ENCODE measurements at regions not wholly inside any gene's neighbourhood (a gene's known extent, or its start where the extent isn't known, plus 50 kb on each side); places are given as distances from the start of the nearest gene placed in this dataset.

DNA sequence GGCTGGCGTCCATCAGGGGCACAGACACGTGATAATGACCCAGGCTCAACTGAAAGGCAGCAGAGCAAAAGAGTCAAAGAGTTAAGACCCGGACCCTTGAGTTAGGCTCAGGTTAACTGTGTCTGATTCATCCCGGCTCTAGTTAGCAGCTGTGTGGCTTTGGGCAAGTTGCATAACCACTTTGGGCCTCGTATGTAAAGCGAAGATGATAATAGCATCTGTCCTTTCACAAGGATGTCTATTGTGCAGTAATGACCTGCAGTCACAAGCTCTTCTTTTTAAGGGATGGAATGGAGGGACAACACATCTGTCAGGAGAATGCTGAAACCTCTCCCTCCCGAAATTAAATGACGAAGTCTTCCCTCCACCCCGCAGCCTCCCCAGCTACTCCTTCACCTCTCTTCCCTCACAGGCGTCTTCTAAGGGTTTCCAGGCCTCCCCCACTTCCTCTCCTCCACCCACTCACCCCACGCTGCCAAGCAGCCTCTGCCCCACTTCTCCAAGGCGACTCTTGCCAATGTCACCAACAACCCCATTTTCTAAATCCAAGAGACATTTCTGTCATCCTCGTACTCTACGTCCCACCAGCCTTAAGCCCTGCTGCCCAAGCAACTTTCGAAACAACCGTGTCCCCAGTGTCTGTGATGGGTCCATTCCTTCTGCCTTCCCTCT is 135.1 kb upstream of the ID2 start:
- H3K9me3 ChIP-seq (ENCODE audit: control insufficient read depth in 2 of 2, low read length in 2 of 2): no peaks in the 10 kb centered on the region
- peak overlapping the region; percentile 21 to 75 (median 68) for H3K27ac Mint-ChIP-seq
- ATAC-seq (ENCODE audit: low read depth in 2 of 2) (no peak), DNase-seq (no peak)
- peak overlapping the region in 1 of 4 donors; percentile 25 for H3K4me3 Mint-ChIP-seq
- peaks cover 38% of the 10 kb centered on the region for H3K4me1 ChIP-seq (ENCODE audit: control insufficient read depth, insufficient read depth, low read length, poor library complexity, severe bottlenecking)
- no peak overlapping the region for H3K27ac ChIP-seq (ENCODE audit: insufficient read depth, low read length, poor library complexity, severe bottlenecking)
- no peaks in the 10 kb centered on the region for H3K27me3 ChIP-seq (ENCODE audit: control insufficient read depth, insufficient read depth, low read length)
- H3K36me3 ChIP-seq (ENCODE audit: control insufficient read depth, insufficient read depth, low read length): no peaks in the 10 kb centered on the region
- no peaks in the 10 kb centered on the region for H3K36me3 Mint-ChIP-seq
- peaks cover 0 to 47% (median 30%) of the 10 kb centered on the region in 4 donors for H3K4me1 Mint-ChIP-seq
- H3K27me3 Mint-ChIP-seq: no peaks in the 10 kb centered on the region
- H3K9me3 Mint-ChIP-seq: no peaks in the 10 kb centered on the region
- no peak overlapping the region for H3K4me3 ChIP-seq (ENCODE audit: low read depth, low read length)

DNA sequence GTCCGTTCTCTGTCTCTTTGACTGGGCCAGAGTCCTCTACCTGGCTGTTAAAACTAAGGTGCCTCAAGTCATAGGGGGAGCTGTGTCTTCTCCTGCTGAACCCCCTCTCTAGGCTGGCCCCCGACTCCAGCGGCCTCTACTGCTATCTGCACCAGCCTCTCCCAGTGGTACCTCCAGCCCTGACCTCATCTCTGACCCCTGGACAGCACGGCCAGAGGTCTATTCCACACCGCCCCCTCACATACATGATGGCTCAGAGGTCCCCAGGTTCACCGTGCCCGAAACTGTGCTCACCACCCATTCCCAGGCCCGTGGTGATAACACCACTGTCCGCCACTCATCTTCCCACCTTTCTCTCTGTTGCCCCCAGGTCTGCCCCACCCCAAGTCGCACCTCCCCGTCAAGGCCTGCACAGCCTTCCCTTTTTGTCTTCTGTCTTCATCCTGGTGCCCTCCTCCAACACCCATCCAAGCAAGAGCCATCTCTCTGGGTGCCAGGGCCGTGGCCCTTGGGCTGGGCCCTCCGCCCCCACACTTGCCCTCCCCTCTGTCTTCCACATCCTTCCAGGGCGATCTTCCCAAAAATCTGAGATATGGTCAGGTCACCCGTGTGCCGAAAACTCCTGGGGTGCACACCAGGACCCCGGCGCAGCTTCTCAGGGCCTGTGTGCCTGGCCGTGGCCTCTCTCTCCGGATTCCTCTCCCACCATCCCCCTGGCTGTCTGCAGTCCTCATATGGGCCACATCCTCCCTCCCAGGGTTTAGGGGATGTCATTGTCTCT is 134.4 kb upstream of the ID2 start:
- peak overlapping the region in 1 of 4 donors; percentile 25 for H3K4me3 Mint-ChIP-seq
- DNase-seq (no peak), ATAC-seq (ENCODE audit: low read depth in 2 of 2) (no peak)

DNA sequence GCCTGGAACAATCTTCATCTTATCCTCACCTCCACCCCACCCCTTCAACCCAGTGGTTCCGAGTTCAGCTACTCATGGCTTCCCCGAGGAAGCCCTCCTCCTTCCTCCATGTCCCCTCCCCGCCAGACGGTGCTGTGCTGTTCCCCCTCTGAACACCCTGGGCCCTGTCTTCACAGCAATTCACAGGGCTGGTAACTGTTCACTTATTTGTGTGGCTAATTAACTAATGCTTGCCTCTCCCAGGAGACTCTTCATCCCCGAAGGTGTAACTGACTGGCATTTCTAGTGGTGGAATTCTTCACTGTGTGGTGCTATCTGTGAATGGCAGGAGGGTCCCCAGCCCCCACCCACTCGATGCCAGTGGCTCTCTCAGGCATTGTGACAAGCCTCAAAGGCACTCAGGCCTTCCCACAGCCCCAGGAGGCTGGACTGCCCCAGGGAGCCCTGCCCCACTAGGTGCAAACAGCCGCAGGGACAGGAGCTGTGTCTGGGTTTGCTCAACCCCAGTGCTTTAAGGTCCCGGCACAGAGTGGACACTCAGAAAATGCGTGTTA is 133.7 kb upstream of the ID2 start:
- Mint-ChIP-seq H3K27me3 (no peaks in the 10 kb centered on the region), H3K4me1 (peaks cover 0 to 42% (median 26%) of the 10 kb centered on the region in 4 donors), H3K27ac (no peak overlapping the region), H3K36me3 (no peaks in the 10 kb centered on the region), H3K4me3 (no peak overlapping the region), H3K9me3 (no peaks in the 10 kb centered on the region)
- no peak for DNase-seq
- Histone ChIP-seq H3K27ac (ENCODE audit: insufficient read depth, low read length, poor library complexity, severe bottlenecking) (no peak overlapping the region), H3K4me1 (ENCODE audit: control insufficient read depth, insufficient read depth, low read length, poor library complexity, severe bottlenecking) (peaks cover 31% of the 10 kb centered on the region), H3K36me3 (ENCODE audit: control insufficient read depth, insufficient read depth, low read length) (no peaks in the 10 kb centered on the region), H3K9me3 (ENCODE audit: control insufficient read depth in 2 of 2, low read length in 2 of 2) (no peaks in the 10 kb centered on the region), H3K4me3 (ENCODE audit: low read depth, low read length) (no peak overlapping the region), H3K27me3 (ENCODE audit: control insufficient read depth, insufficient read depth, low read length) (no peaks in the 10 kb centered on the region)
- ATAC-seq (ENCODE audit: low read depth in 2 of 2): no peak

More for the DNA sequence above, 134.4 kb upstream of the ID2 start:
- Mint-ChIP-seq H3K27me3 (no peaks in the 10 kb centered on the region), H3K4me1 (peaks cover 0 to 46% (median 28%) of the 10 kb centered on the region in 4 donors), H3K27ac (peak overlapping the region in 2 of 3 donors; percentile 36 to 54), H3K36me3 (no peaks in the 10 kb centered on the region), H3K9me3 (no peaks in the 10 kb centered on the region)
- Histone ChIP-seq H3K4me3 (ENCODE audit: low read depth, low read length) (no peak overlapping the region), H3K27me3 (ENCODE audit: control insufficient read depth, insufficient read depth, low read length) (no peaks in the 10 kb centered on the region), H3K4me1 (ENCODE audit: control insufficient read depth, insufficient read depth, low read length, poor library complexity, severe bottlenecking) (peaks cover 38% of the 10 kb centered on the region), H3K27ac (ENCODE audit: insufficient read depth, low read length, poor library complexity, severe bottlenecking) (no peak overlapping the region), H3K9me3 (ENCODE audit: control insufficient read depth in 2 of 2, low read length in 2 of 2) (no peaks in the 10 kb centered on the region), H3K36me3 (ENCODE audit: control insufficient read depth, insufficient read depth, low read length) (no peaks in the 10 kb centered on the region)

DNA sequence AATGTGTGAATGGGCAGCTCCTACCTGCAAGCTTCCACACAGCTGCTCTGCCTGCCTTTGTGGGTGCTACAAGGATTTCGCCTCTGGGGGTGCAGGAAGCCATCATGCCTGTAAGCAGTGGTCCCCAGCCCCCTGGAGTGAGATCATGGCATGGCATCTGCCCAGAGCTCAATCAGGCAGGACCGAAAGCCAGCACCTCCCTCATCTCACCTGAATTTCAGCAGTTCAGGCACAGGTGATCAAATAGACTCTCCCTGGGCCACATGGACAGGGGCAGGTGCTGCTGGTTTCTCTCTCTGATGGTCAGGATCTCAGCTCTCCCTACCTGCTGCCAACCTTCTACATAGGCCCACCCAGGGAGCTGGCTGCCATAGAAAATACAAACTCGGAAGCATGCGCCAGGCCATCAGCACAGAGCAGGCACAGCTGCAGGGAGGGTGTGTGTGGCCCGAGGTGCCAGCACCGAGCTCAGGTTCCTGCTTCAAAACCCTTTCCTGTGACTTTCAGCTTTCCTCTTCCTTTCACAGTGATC is 133.2 kb upstream of the ID2 start:
- peaks cover 0 to 37% (median 21%) of the 10 kb centered on the region in 4 donors for H3K4me1 Mint-ChIP-seq
- Histone ChIP-seq H3K4me1 (ENCODE audit: control insufficient read depth, insufficient read depth, low read length, poor library complexity, severe bottlenecking) (peaks cover 25% of the 10 kb centered on the region), H3K27ac (ENCODE audit: insufficient read depth, low read length, poor library complexity, severe bottlenecking) (no peak overlapping the region), H3K36me3 (ENCODE audit: control insufficient read depth, insufficient read depth, low read length) (no peaks in the 10 kb centered on the region), H3K4me3 (ENCODE audit: low read depth, low read length) (no peak overlapping the region), H3K9me3 (ENCODE audit: control insufficient read depth in 2 of 2, low read length in 2 of 2) (no peaks in the 10 kb centered on the region), H3K27me3 (ENCODE audit: control insufficient read depth, insufficient read depth, low read length) (no peaks in the 10 kb centered on the region)
- ATAC-seq (ENCODE audit: low read depth in 2 of 2) (no peak), DNase-seq (no peak)
- no peaks in the 10 kb centered on the region for H3K27me3 Mint-ChIP-seq
- no peak overlapping the region for H3K4me3 Mint-ChIP-seq
- no peaks in the 10 kb centered on the region for H3K9me3 Mint-ChIP-seq
- H3K36me3 Mint-ChIP-seq: no peaks in the 10 kb centered on the region
- H3K27ac Mint-ChIP-seq: peak overlapping the region in 2 of 3 donors; percentile 18 to 45

DNA sequence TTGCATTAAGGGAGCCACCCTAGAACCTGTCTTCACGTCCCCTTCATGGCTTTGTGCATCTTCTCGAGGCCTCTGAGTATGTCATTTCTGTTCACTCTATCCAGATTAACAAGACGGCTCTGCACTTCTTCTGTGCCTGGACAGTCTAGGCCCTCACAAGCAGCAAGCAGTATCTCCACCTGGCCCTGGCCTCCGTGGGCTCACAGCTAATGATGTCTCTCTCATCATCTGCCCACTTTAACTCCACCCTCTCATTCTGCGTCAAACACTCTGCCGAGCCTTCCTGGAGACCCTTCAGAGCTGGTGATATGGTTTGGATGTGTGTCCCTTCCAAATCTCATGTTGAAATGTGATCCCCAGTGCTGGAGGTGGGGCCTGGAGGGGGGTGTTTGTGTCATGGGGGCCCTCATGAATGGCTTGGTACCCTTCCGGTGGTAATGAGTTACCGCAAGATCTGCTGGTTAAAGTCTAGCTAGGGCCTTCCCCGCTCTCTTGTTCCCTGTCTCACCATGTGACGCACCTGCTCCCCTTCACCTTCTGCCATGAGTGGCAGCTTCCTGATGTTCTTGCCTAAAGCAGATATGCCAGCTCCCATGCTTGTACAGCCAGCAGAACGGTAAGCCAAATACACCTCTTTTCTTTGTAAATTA is 132.5 kb upstream of the ID2 start:
- Mint-ChIP-seq H3K9me3 (no peaks in the 10 kb centered on the region), H3K4me1 (peaks cover 0 to 30% (median 15%) of the 10 kb centered on the region in 4 donors), H3K4me3 (no peak overlapping the region), H3K36me3 (no peaks in the 10 kb centered on the region), H3K27me3 (no peaks in the 10 kb centered on the region), H3K27ac (peak overlapping the region in 2 of 3 donors; percentile 18 to 45)
- Histone ChIP-seq H3K27ac (ENCODE audit: insufficient read depth, low read length, poor library complexity, severe bottlenecking) (no peak overlapping the region), H3K27me3 (ENCODE audit: control insufficient read depth, insufficient read depth, low read length) (no peaks in the 10 kb centered on the region), H3K36me3 (ENCODE audit: control insufficient read depth, insufficient read depth, low read length) (no peaks in the 10 kb centered on the region), H3K9me3 (ENCODE audit: control insufficient read depth in 2 of 2, low read length in 2 of 2) (no peaks in the 10 kb centered on the region), H3K4me3 (ENCODE audit: low read depth, low read length) (no peak overlapping the region), H3K4me1 (ENCODE audit: control insufficient read depth, insufficient read depth, low read length, poor library complexity, severe bottlenecking) (peaks cover 18% of the 10 kb centered on the region)
- ATAC-seq (ENCODE audit: low read depth in 2 of 2) (no peak), DNase-seq (no peak)

DNA sequence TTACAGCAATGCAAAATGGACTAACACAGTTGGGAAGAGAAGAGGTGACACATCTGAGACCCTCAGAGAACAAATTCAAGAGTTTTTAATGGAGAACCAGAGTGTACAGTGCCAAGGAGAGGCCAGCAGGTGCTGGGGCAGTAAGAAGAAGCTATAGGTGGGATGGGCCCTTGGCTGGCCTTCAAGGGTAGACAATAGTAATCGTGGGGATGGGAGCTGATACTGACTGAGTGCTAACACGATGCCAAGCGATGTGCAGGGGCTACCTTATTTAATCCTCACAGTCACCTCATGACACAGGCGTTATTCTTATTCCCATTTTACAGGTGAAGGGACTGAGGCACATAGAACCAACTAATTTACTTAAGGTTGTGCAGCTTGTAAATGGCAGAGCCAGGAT is 131.9 kb upstream of the ID2 start:
- DNase-seq (no peak), ATAC-seq (ENCODE audit: low read depth in 2 of 2) (no peak)
- H3K4me3 Mint-ChIP-seq: no peak overlapping the region
- H3K27ac Mint-ChIP-seq: no peak overlapping the region
- H3K27me3 Mint-ChIP-seq: no peaks in the 10 kb centered on the region
- H3K36me3 Mint-ChIP-seq: no peaks in the 10 kb centered on the region
- Histone ChIP-seq H3K27ac (ENCODE audit: insufficient read depth, low read length, poor library complexity, severe bottlenecking) (no peak overlapping the region), H3K36me3 (ENCODE audit: control insufficient read depth, insufficient read depth, low read length) (no peaks in the 10 kb centered on the region), H3K4me3 (ENCODE audit: low read depth, low read length) (no peak overlapping the region), H3K9me3 (ENCODE audit: control insufficient read depth in 2 of 2, low read length in 2 of 2) (no peaks in the 10 kb centered on the region), H3K27me3 (ENCODE audit: control insufficient read depth, insufficient read depth, low read length) (no peaks in the 10 kb centered on the region), H3K4me1 (ENCODE audit: control insufficient read depth, insufficient read depth, low read length, poor library complexity, severe bottlenecking) (peaks cover 13% of the 10 kb centered on the region)
- peaks cover 0 to 24% (median 11%) of the 10 kb centered on the region in 4 donors for H3K4me1 Mint-ChIP-seq
- peaks cover 0 to under 1% (median 0%) of the 10 kb centered on the region in 7 donors for H3K9me3 Mint-ChIP-seq

DNA sequence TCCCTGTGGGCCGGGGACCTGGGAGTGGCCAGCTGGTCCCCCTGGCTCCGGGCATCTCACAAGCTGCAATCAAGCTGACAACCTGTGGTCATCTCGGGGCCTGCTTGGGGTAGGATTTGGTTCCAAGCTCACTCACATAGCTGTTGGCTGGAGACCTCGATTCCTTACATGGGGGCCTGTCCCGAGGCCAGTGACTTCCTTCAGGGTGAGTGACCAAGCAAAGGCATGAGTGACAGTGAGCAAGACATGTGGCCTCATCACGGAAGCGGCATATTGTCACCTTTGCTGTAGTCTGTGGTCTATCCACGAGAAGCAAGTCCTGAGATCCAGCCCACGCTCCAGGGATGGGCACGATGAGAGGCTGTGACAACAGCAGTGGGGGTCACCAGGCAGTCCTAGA is 131.4 kb upstream of the ID2 start:
- H3K27me3 Mint-ChIP-seq: peaks cover 4% of the 10 kb centered on the region
- H3K4me1 Mint-ChIP-seq: peaks cover 0 to 19% (median 9%) of the 10 kb centered on the region in 4 donors
- Histone ChIP-seq H3K4me3 (ENCODE audit: low read depth, low read length) (no peak overlapping the region), H3K9me3 (ENCODE audit: control insufficient read depth in 2 of 2, low read length in 2 of 2) (no peaks in the 10 kb centered on the region), H3K4me1 (ENCODE audit: control insufficient read depth, insufficient read depth, low read length, poor library complexity, severe bottlenecking) (peaks cover 7% of the 10 kb centered on the region), H3K27me3 (ENCODE audit: control insufficient read depth, insufficient read depth, low read length) (no peaks in the 10 kb centered on the region), H3K36me3 (ENCODE audit: control insufficient read depth, insufficient read depth, low read length) (no peaks in the 10 kb centered on the region), H3K27ac (ENCODE audit: insufficient read depth, low read length, poor library complexity, severe bottlenecking) (no peak overlapping the region)
- H3K4me3 Mint-ChIP-seq: no peak overlapping the region
- ATAC-seq (ENCODE audit: low read depth in 2 of 2): no peak
- H3K27ac Mint-ChIP-seq: no peak overlapping the region
- H3K36me3 Mint-ChIP-seq: no peaks in the 10 kb centered on the region
- no peak for DNase-seq
- peaks cover 0 to 3% (median 0%) of the 10 kb centered on the region in 7 donors for H3K9me3 Mint-ChIP-seq
